HG02798 (cell line): ENCODE measurements at regions not wholly inside any gene's neighbourhood (a gene's known extent, or its start where the extent isn't known, plus 50 kb on each side); places are given as distances from the start of the nearest gene placed in this dataset.
A peak's percentile ranks its signal among the peaks of the same experiment; 100 is the strongest.

Source experiments
- ATAC-seq: cut with Tn5 transposase; IDR thresholded peaks from one replicate; pipeline ENCODE4 v1.9.1; 2021; ENCODE audit warnings: mild to moderate bottlenecking; ENCODE audit not compliant: unreplicated experiment, poor library complexity

- peak; percentile 85 for ATAC-seq
Measured at GRCh38 chr7:45446195-45446944, 127.8 kb upstream of the ADCY1 start.

- ATAC-seq = no peak
Measured at GRCh38 chr7:45447296-45447695, 126.9 kb upstream of the ADCY1 start.

GRCh38 chr7:45450571-45451204, 123.5 kb upstream of the ADCY1 start:
- no peak for ATAC-seq

- ATAC-seq = no peak
Measured at GRCh38 chr7:45451342-45452035, 122.7 kb upstream of the ADCY1 start.

- no peak for ATAC-seq
Measured at GRCh38 chr7:45454771-45455170, 119.4 kb upstream of the ADCY1 start.

- no peak for ATAC-seq
Measured at GRCh38 chr7:45455662-45456061, 118.5 kb upstream of the ADCY1 start.

- ATAC-seq = no peak
Measured at GRCh38 chr7:45456105-45456504, 118.1 kb upstream of the ADCY1 start.

GRCh38 chr7:45456747-45457524, 117.2 kb upstream of the ADCY1 start:
- no peak for ATAC-seq

GRCh38 chr7:45457591-45457990, 116.6 kb upstream of the ADCY1 start:
- ATAC-seq = no peak

- ATAC-seq = no peak
Measured at GRCh38 chr7:45459476-45459875, 114.7 kb upstream of the ADCY1 start.

- ATAC-seq = no peak
Measured at GRCh38 chr7:45460379-45460778, 113.8 kb upstream of the ADCY1 start.

GRCh38 chr7:45461026-45461425, 113.1 kb upstream of the ADCY1 start:
- ATAC-seq = no peak

- no peak for ATAC-seq
Measured at GRCh38 chr7:45469103-45469502, 105.1 kb upstream of the ADCY1 start.

- ATAC-seq = no peak
Measured at GRCh38 chr7:45470031-45470430, 104.1 kb upstream of the ADCY1 start.

- ATAC-seq = no peak
Measured at GRCh38 chr7:45479781-45480180, 94.4 kb upstream of the ADCY1 start.

- ATAC-seq = no peak
Measured at GRCh38 chr7:45482451-45482850, 91.7 kb upstream of the ADCY1 start.

- no peak for ATAC-seq
Measured at GRCh38 chr7:45484094-45484493, 90.1 kb upstream of the ADCY1 start.

- ATAC-seq = no peak
Measured at GRCh38 chr7:45486575-45486974, 87.6 kb upstream of the ADCY1 start.

- no peak for ATAC-seq
Measured at GRCh38 chr7:45494885-45495284, 79.3 kb upstream of the ADCY1 start.

- no peak for ATAC-seq
Measured at GRCh38 chr7:45495618-45496017, 78.5 kb upstream of the ADCY1 start.

- no peak for ATAC-seq
Measured at GRCh38 chr7:45500257-45500656, 73.9 kb upstream of the ADCY1 start.
